Stimulated activated CD4-positive, alpha-beta T cell treated with anti-CD3 and anti-CD28 coated beads, Interleukin-4, amount 100 ng/mL, for 24 hours (primary cell): ENCODE measurements at regions not wholly inside any gene's neighbourhood (a gene's known extent, or its start where the extent isn't known, plus 50 kb on each side); places are given as distances from the start of the nearest gene placed in this dataset.
"Not testable (repeated sequence)": the region's sequence is repeated elsewhere in the genome, so short reads cannot be mapped to it uniquely, and the experiment has no call there.

Experiments
- DNase-seq: peaks from one replicate; pipeline ENCODE4 v3.0.0-alpha.2; 2020

DNA sequence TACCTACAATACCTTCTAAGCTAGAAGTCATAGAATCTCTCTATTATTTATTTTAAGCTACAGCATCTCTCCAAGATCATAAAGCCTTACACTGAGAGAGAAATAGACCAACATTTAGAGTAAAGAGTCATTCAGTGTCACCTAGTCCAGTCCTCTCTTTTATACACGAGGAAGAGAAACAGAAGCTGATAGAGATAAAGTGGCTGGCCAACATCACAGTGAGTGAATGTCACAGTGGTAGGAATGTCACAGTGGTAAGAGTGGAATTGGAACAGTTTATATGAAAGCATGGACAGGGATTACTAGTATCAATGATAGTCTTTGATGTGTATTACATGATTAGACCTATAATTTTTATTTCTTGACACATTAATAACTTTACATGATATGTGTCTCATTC is 307.8 kb upstream of the NBPF12 start:
- DNase-seq: not testable (repeated sequence)

DNA sequence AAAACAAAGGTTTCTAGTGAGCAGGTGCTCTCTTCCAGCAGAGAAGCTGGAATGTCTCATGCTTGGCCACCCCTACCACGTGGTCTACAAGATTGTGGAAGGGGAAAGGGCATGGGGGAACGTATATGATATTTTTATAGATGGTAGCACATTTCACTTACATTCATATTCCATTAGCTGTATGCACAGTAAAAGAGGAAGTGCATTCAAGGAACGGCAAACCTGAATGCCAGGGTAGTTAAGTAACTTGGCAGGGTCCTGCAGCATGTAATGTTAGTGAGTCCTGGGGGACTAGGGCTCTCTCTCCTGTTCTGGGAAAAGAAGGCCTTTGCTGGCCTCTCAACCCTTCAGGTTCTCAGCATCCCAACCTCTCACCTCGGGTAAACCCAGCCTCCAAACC is 319.5 kb upstream of the NBPF12 start:
- DNase-seq: not testable (repeated sequence)

- not testable (repeated sequence) for DNase-seq
These were observed 333.4 kb upstream of the NBPF12 start for GRCh38 chr1:146604681-146605080.

- DNase-seq: not testable (repeated sequence)
These were observed 337.3 kb upstream of the NBPF12 start for GRCh38 chr1:146600720-146601307.

DNA sequence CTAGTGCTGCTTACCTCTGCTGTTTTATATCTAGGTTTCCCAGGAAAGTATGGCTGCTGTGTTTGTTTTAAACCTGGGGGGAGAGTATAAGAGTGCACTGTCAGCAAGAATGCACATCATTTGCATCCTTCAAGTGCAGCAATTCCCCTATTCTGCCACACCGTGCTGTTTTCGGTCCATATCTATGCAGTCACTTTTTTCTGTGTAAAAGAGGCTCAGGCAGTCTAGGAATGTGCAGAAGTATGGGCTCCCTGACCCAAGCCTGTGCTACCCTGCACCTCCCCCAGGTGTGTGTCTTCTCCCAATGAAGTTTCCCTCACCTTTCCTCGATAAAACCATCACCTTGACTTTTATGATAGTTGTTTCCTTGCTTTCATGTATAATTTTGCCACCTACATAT is 338.2 kb upstream of the NBPF12 start:
- DNase-seq: not testable (repeated sequence)

- not testable (repeated sequence) for DNase-seq
These were observed 352.4 kb upstream of the NOTCH2NLA start for GRCh38 chr1:146581229-146581628.

GRCh38 chr1:146567541-146567940 is 338.7 kb upstream of the NOTCH2NLA start:
- DNase-seq: not testable (repeated sequence)

- not testable (repeated sequence) for DNase-seq
These were observed 329.2 kb upstream of the NOTCH2NLA start for GRCh38 chr1:146558032-146558431.

DNA sequence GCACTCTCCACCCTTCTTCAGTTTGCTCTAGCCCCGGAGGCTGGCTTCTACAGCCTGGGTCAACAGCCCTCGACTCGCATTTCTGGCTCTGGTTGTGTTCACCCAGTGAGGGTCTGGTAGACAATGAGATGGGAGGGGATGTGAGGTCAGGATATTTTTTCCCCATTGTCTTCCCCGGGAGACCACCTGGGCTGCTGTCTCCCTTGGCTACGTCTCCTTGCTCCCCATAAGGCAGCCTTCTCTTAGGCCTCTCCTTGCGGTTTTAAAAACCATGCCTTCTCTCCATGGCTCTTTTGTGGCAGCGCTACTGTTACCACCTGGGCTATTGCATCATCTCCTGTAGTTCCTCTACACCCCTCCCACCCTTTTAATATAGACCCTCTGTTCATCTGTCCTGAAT is 327.6 kb upstream of the NOTCH2NLA start:
- DNase-seq: not testable (repeated sequence)

- not testable (repeated sequence) for DNase-seq
These were observed 323.6 kb upstream of the NOTCH2NLA start for GRCh38 chr1:146552414-146552813.

DNA sequence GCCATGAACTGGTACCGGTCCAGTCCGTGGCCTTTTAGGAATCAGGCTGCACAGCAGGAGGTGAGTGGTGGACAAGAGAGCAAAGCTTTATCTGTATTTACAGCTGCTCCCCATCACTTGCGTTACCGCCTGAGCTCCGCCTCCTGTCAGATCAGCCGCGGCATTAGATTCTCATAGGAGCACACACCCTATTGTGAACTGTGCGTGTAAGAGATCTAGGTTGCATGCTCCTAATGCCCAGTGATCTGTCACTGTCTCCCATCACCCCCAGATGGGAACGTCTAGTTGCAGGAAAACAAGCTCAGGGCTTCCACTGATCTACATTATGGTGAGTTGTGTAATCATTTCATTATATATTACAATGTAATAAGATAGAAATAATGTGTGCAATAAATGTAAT is 319.9 kb upstream of the NOTCH2NLA start:
- DNase-seq: not testable (repeated sequence)

DNA sequence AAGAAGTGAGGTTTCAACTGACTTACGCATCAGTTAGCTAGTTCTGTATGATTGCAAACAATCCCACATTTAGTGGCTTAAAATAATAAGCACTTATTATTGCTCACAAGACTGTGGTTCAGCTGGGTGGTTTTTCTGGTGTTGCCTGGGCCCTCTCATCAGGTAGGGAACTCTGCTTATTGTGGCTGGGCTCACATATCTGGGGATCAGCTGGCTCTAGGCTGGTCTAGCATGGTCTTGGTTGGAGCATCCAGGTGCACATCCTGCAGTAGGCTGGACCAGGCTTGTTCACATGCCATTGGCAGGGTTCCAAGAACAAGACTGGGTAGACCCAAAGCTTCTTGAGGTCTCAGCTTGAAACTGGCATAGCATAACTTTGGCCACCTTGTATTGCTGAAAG is 317.4 kb upstream of the NOTCH2NLA start:
- not testable (repeated sequence) for DNase-seq

- not testable (repeated sequence) for DNase-seq
These were observed 309.1 kb upstream of the NOTCH2NLA start for GRCh38 chr1:146537775-146538373.

DNA sequence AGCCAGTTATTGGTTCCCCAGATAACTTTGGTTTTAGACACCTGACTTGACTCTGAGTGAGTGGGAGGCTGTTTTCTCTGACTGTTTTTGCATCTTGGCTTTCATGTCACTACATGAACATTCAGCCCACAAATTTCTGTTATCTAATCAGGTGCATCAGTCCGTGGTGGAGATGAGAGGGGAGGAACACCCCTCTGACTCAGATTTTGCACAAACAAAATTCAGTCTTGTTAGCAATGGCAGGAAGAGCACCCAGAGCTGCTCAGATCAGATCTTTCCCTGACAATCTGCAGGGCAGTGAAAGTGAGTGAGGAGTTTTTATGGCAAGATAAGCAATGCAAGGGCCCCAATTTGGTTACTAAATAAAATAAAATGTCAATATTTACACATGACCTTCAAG is 307.2 kb upstream of the NOTCH2NLA start:
- DNase-seq: not testable (repeated sequence)

DNA sequence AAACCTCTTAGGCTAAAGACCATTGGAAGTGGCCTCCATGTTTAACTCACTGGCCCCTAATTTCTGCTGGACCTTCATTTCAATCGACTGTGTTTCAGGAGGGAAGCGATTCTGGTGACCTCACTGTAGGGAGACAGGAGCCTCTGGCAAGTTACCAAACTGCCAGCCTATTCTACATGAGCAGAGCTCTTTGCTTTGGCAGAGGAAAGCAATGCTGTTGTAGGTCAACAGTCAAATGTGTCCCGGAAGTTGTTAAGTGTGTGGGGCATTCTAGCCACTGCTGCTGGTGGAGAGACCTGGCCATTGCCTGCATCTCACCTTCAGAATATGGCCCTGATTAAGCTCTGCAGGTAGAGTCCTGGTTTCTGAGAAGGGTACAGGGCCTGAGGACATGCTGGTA is 306.8 kb upstream of the NOTCH2NLA start:
- not testable (repeated sequence) for DNase-seq

DNA sequence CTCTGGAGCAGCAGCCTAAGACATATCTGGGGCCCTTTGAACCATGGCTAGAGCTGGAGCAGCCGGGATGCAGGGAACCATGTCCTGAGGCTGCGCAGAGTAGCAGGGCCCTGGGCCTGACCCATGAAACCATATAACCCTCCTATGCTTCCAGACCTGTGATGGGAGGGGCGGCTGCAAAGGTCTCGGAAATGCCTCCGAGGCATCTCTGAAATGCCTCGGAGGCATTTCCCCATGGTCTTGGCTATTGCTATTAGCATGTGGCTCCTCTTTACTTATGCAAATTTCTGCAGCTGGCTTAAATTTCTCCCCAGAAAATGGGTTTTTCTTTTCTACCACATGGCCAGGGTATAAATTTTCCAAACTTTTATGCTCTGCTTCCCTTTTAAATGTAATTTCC is 302.1 kb upstream of the NOTCH2NLA start:
- not testable (repeated sequence) for DNase-seq

GRCh38 chr1:146522812-146523211 is 294.0 kb upstream of the NOTCH2NLA start:
- DNase-seq: not testable (repeated sequence)

DNA sequence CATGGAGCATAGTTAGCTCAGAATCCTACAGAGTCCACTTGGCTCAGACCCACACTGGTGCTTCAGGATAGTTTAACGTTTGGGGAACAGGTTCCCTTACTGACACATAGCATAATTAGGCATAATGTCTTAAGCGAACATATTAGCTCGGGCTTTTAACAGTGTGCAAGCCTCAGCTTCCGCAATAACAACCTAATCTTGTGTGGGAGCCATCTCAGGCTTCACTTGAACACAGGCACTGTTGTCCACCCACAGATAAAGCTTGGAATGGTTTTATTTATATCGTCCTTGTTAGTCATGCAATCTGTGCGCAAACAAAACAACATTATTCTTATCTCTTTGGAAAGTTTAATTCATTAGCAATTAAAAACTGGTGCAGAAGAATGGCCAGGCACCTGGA is 293.5 kb upstream of the NOTCH2NLA start:
- DNase-seq: not testable (repeated sequence)

GRCh38 chr1:146521804-146522203 is 293.0 kb upstream of the NOTCH2NLA start:
- DNase-seq: not testable (repeated sequence)

GRCh38 chr1:146513754-146514153 is 284.9 kb upstream of the NOTCH2NLA start:
- not testable (repeated sequence) for DNase-seq

GRCh38 chr1:146511047-146511777 is 282.4 kb upstream of the NOTCH2NLA start:
- DNase-seq: not testable (repeated sequence)

- DNase-seq: not testable (repeated sequence)
These were observed 281.6 kb upstream of the NOTCH2NLA start for GRCh38 chr1:146510248-146510983.

DNA sequence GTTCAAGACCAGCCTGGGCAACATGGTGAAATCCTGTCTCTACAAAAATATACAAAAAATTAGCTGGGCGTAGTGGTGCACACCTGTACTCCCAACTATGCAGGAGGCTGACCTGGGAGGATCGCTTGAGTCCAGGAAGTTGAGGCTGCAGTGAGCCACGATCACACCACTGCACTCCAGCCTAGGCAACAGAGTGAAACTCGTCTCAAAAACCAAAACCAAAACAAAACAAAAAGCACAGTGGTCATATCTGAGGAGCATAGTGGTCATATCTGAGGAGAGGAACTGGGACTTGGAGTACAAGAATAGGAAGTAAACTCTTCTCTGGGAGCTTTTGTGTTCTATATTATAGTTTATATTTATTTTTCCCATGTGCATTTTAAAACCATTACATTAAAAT is 275.3 kb upstream of the NOTCH2NLA start:
- DNase-seq: not testable (repeated sequence)
